Inflammatory macrophage (primary cell): ENCODE measurements at regions not wholly inside any gene's neighbourhood (a gene's known extent, or its start where the extent isn't known, plus 50 kb on each side); places are given as distances from the start of the nearest gene placed in this dataset.

ENCODE experiments used
- DNase-seq, 2 donors: peaks; one replicate each; pipeline ENCODE4 v3.0.0-alpha.2; 2020 to 2022

- DNase-seq: no peak
These were observed 58.8 kb upstream of the HAAO start for GRCh38 chr2:42851186-42851585.

- no peak for DNase-seq
These were observed 57.8 kb upstream of the HAAO start for GRCh38 chr2:42850016-42850805.

- no peak for DNase-seq
These were observed 56.9 kb upstream of the HAAO start for GRCh38 chr2:42849311-42849710.

- DNase-seq: no peak
These were observed 56.4 kb upstream of the HAAO start for GRCh38 chr2:42848726-42849290.

GRCh38 chr2:42848265-42848664, 55.9 kb upstream of the HAAO start:
- no peak for DNase-seq

GRCh38 chr2:42847596-42848151, 55.3 kb upstream of the HAAO start:
- DNase-seq: no peak

- no peak for DNase-seq
These were observed 54.7 kb upstream of the HAAO start for GRCh38 chr2:42846932-42847595.

GRCh38 chr2:42846026-42846425, 53.6 kb upstream of the HAAO start:
- no peak for DNase-seq

GRCh38 chr2:42844901-42845821, 52.8 kb upstream of the HAAO start:
- no peak for DNase-seq

- no peak for DNase-seq
These were observed 52.0 kb upstream of the HAAO start for GRCh38 chr2:42844366-42844765.

GRCh38 chr2:42843611-42844010, 51.2 kb upstream of the HAAO start:
- DNase-seq: no peak

- DNase-seq: no peak
These were observed 50.7 kb upstream of the HAAO start for GRCh38 chr2:42843131-42843530.

- peak; percentile 50 to 67 for DNase-seq
These were observed 50.1 kb upstream of the HAAO start for GRCh38 chr2:42842466-42842865.
